ENCODE measurements at regions not wholly inside any gene's neighbourhood (a gene's known extent, or its start where the extent isn't known, plus 50 kb on each side); places are given as distances from the start of the nearest gene placed in this dataset.

- no peak for DNase-seq
Observed at GRCh38 chr10:133003188-133003587, 60.8 kb upstream of the CFAP46 start.

- DNase-seq, result no peak
Observed at GRCh38 chr10:133002685-133003084, 60.3 kb upstream of the CFAP46 start.

- no peak for DNase-seq
Observed at GRCh38 chr10:133001114-133001513, 58.7 kb upstream of the CFAP46 start.

GRCh38 chr10:133000648-133001047 lies 58.3 kb upstream of the CFAP46 start:
- DNase-seq, result no peak

- DNase-seq, result no peak
Observed at GRCh38 chr10:132997517-132998265, 55.3 kb upstream of the CFAP46 start.

- no peak for DNase-seq
Observed at GRCh38 chr10:132996603-132997343, 54.4 kb upstream of the CFAP46 start.

- no peak for DNase-seq
Observed at GRCh38 chr10:132995909-132996602, 53.7 kb upstream of the CFAP46 start.

- no peak for DNase-seq
Observed at GRCh38 chr10:132994811-132995210, 52.4 kb upstream of the CFAP46 start.

GRCh38 chr10:132994185-132994796 lies 51.9 kb upstream of the CFAP46 start:
- DNase-seq, result no peak

- DNase-seq, result no peak
Observed at GRCh38 chr10:132993271-132994184, 51.2 kb upstream of the CFAP46 start.

- no peak for DNase-seq
Observed at GRCh38 chr10:132992433-132993215, 50.3 kb upstream of the CFAP46 start.

Data from CD4-positive, alpha-beta T cell treated with Interleukin-21 for 1 hour (primary cell).